GM19438 (cell line): ENCODE measurements at regions not wholly inside any gene's neighbourhood (a gene's known extent, or its start where the extent isn't known, plus 50 kb on each side); places are given as distances from the start of the nearest gene placed in this dataset.

Experiments
- ATAC-seq: cut with Tn5 transposase; IDR thresholded peaks from one replicate; pipeline ENCODE4 v1.9.1; 2021; ENCODE audit warnings: low read depth; ENCODE audit not compliant: unreplicated experiment

- no peak for ATAC-seq
Observed at GRCh38 chr9:105059252-105059651, 131.3 kb upstream of the ABCA1 start.

- ATAC-seq, result no peak
Observed at GRCh38 chr9:105062222-105062855, 134.4 kb upstream of the ABCA1 start.

- ATAC-seq, result no peak
Observed at GRCh38 chr9:105064248-105065097, 136.5 kb upstream of the ABCA1 start.

- no peak for ATAC-seq
Observed at GRCh38 chr9:105065098-105066088, 137.4 kb upstream of the ABCA1 start.

- ATAC-seq, result no peak
Observed at GRCh38 chr9:105066275-105066865, 138.4 kb upstream of the ABCA1 start.

GRCh38 chr9:105067895-105068580 is 140.1 kb upstream of the ABCA1 start:
- no peak for ATAC-seq

GRCh38 chr9:105069285-105069684 is 141.3 kb upstream of the ABCA1 start:
- no peak for ATAC-seq

- ATAC-seq, result no peak
Observed at GRCh38 chr9:105069696-105070095, 141.7 kb upstream of the ABCA1 start.

- no peak for ATAC-seq
Observed at GRCh38 chr9:105070176-105070575, 142.2 kb upstream of the ABCA1 start.

- ATAC-seq, result no peak
Observed at GRCh38 chr9:105072476-105072875, 144.5 kb upstream of the ABCA1 start.

GRCh38 chr9:105073147-105073546 is 145.2 kb upstream of the ABCA1 start:
- no peak for ATAC-seq

- ATAC-seq, result no peak
Observed at GRCh38 chr9:105074491-105074890, 146.5 kb upstream of the ABCA1 start.

GRCh38 chr9:105076729-105077128 is 148.8 kb upstream of the ABCA1 start:
- no peak for ATAC-seq

GRCh38 chr9:105079457-105079856 is 151.5 kb upstream of the ABCA1 start:
- no peak for ATAC-seq

GRCh38 chr9:105082843-105083242 is 154.9 kb upstream of the ABCA1 start:
- ATAC-seq, result no peak

- ATAC-seq, result no peak
Observed at GRCh38 chr9:105083256-105083655, 155.3 kb upstream of the ABCA1 start.

GRCh38 chr9:105087910-105088898 is 156.2 kb upstream of the SLC44A1 start:
- ATAC-seq, result no peak

- no peak for ATAC-seq
Observed at GRCh38 chr9:105089874-105090273, 154.6 kb upstream of the SLC44A1 start.
